Astrocyte (in vitro differentiated cells and primary cell): ENCODE measurements at regions not wholly inside any gene's neighbourhood (a gene's known extent, or its start where the extent isn't known, plus 50 kb on each side); places are given as distances from the start of the nearest gene placed in this dataset.
A peak's percentile ranks its signal among the peaks of the same experiment; 100 is the strongest.

Experiments
- DNase-seq: peaks from one replicate; pipeline ENCODE4 v3.0.0-alpha.2; 2010; ENCODE audit warnings: low read depth
- FAIRE-seq: peaks from 2 replicates; lab custom pipeline; 2011; peaks lifted over from hg19 to GRCh38; lab: Jason Lieb, UNC
- H2AFZ ChIP-seq: 2 replicates; pipeline ENCODE4 v1.6.0; 2012; ENCODE audit warnings: low read depth, low read length, inconsistent platforms
- H3K27ac ChIP-seq: 2 replicates; pipeline ENCODE4 v1.5.1; 2011; ENCODE audit warnings: low read depth, low read length, inconsistent platforms
- H3K27me3 ChIP-seq: 2 replicates; pipeline ENCODE4 v1.6.0; 2011; ENCODE audit warnings: low read length, inconsistent platforms; ENCODE audit not compliant: insufficient read depth
- H3K36me3 ChIP-seq: 2 replicates; pipeline ENCODE4 v1.5.1; 2011; ENCODE audit warnings: low read length, inconsistent platforms; ENCODE audit not compliant: insufficient read depth
- H3K4me1 ChIP-seq: 2 replicates; pipeline ENCODE4 v1.5.1; 2011; ENCODE audit warnings: low read length, inconsistent platforms; ENCODE audit not compliant: insufficient read depth
- H3K4me2 ChIP-seq: 2 replicates; pipeline ENCODE4 v1.6.0; 2012; ENCODE audit warnings: low read length, inconsistent platforms
- H3K4me3 ChIP-seq: 2 replicates; pipeline ENCODE4 v1.5.1; 2011; ENCODE audit warnings: low read depth, mild to moderate bottlenecking, low read length, inconsistent platforms; ENCODE audit not compliant: insufficient read depth
- H3K79me2 ChIP-seq: 2 replicates; pipeline ENCODE4 v1.6.0; 2012; ENCODE audit warnings: mild to moderate bottlenecking, low read length, inconsistent platforms; ENCODE audit not compliant: insufficient read depth
- H3K9ac ChIP-seq: 2 replicates; pipeline ENCODE4 v1.6.0; 2012; ENCODE audit warnings: mild to moderate bottlenecking, low read length, inconsistent platforms
- H3K9me3 ChIP-seq: 2 replicates; pipeline ENCODE4 v1.5.1; 2012; ENCODE audit warnings: low read depth, mild to moderate bottlenecking, low read length, inconsistent platforms; ENCODE audit not compliant: insufficient read depth
- H4K20me1 ChIP-seq: 2 replicates; pipeline ENCODE4 v1.6.0; 2012; ENCODE audit warnings: low read length, inconsistent platforms; ENCODE audit not compliant: insufficient read depth
- H3K27ac Mint-ChIP-seq: one replicate; pipeline ENCODE4 v1.8.0; 2021; ENCODE audit warnings: mild to moderate bottlenecking, mixed read lengths; ENCODE audit not compliant: unreplicated experiment
- H3K27me3 Mint-ChIP-seq: one replicate; pipeline ENCODE4 v1.8.0; 2021; ENCODE audit warnings: low read depth, mixed read lengths; ENCODE audit not compliant: unreplicated experiment
- H3K36me3 Mint-ChIP-seq: one replicate; pipeline ENCODE4 v1.8.0; 2021; ENCODE audit warnings: low read depth, mixed read lengths; ENCODE audit not compliant: unreplicated experiment
- H3K4me1 Mint-ChIP-seq: one replicate; pipeline ENCODE4 v1.8.0; 2021; ENCODE audit warnings: low read depth, mixed read lengths; ENCODE audit not compliant: unreplicated experiment
- H3K4me3 Mint-ChIP-seq: one replicate; pipeline ENCODE4 v1.8.0; 2021; ENCODE audit warnings: mild to moderate bottlenecking, moderate library complexity, mixed read lengths; ENCODE audit not compliant: unreplicated experiment
- H3K9me3 Mint-ChIP-seq: one replicate; pipeline ENCODE4 v1.8.0; 2021; ENCODE audit warnings: mild to moderate bottlenecking, mixed read lengths; ENCODE audit not compliant: unreplicated experiment
- EZH2 ChIP-seq: IDR thresholded peaks from 2 replicates; pipeline ENCODE4 v1.6.1; 2012; ENCODE audit warnings: mild to moderate bottlenecking, low read length, inconsistent platforms; ENCODE audit not compliant: insufficient read depth
- TF ChIP-seq, protein P1 (sequence below): IDR thresholded peaks from 2 replicates; pipeline ENCODE4 v1.5.1; 2011; ENCODE audit warnings: low read depth, mild to moderate bottlenecking, inconsistent platforms, low read length, moderate library complexity; ENCODE audit not compliant: insufficient read depth

DNA sequence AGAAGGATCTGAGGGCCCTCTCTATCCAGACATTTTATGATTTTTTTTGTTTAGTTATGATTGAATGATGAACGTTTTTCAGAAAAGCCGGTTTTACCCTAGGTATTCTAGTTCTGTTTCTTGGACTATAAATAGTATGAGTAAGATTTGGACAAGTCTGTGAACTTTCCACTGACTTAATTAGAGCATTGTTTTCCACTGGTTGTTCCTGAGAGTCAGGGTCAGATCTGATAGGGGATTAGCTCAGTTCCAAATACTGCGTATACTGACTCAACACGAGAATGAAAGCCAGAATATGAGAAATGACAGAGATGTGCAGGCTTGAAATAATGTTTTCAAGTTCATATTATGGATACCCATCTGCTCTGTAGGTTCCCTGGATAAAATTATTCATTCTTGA lies 361.6 kb downstream of the AEBP2 start:
- Histone ChIP-seq H3K4me2 (peak overlapping the region; percentile 49), H3K79me2 (no peaks in the 10 kb centered on the region), H2AFZ (no peak overlapping the region), H3K27ac (peak overlapping the region; percentile 52), H3K9me3 (no peaks in the 10 kb centered on the region), H3K36me3 (no peaks in the 10 kb centered on the region), H3K4me3 (no peak overlapping the region), H3K27me3 (no peaks in the 10 kb centered on the region), H4K20me1 (no peaks in the 10 kb centered on the region), H3K4me1 (peaks cover 22% of the 10 kb centered on the region), H3K9ac (no peak overlapping the region)
- TF ChIP-seq, protein P1, sequence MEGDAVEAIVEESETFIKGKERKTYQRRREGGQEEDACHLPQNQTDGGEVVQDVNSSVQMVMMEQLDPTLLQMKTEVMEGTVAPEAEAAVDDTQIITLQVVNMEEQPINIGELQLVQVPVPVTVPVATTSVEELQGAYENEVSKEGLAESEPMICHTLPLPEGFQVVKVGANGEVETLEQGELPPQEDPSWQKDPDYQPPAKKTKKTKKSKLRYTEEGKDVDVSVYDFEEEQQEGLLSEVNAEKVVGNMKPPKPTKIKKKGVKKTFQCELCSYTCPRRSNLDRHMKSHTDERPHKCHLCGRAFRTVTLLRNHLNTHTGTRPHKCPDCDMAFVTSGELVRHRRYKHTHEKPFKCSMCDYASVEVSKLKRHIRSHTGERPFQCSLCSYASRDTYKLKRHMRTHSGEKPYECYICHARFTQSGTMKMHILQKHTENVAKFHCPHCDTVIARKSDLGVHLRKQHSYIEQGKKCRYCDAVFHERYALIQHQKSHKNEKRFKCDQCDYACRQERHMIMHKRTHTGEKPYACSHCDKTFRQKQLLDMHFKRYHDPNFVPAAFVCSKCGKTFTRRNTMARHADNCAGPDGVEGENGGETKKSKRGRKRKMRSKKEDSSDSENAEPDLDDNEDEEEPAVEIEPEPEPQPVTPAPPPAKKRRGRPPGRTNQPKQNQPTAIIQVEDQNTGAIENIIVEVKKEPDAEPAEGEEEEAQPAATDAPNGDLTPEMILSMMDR: no peak
- TF ChIP-seq EZH2: no peak
- peak; percentile 89 for DNase-seq
- Mint-ChIP-seq H3K27me3 (no peaks in the 10 kb centered on the region), H3K36me3 (no peaks in the 10 kb centered on the region), H3K4me1 (peaks cover 19% of the 10 kb centered on the region), H3K9me3 (no peaks in the 10 kb centered on the region), H3K27ac (no peak overlapping the region), H3K4me3 (no peak overlapping the region)
- FAIRE-seq: no peak

DNA sequence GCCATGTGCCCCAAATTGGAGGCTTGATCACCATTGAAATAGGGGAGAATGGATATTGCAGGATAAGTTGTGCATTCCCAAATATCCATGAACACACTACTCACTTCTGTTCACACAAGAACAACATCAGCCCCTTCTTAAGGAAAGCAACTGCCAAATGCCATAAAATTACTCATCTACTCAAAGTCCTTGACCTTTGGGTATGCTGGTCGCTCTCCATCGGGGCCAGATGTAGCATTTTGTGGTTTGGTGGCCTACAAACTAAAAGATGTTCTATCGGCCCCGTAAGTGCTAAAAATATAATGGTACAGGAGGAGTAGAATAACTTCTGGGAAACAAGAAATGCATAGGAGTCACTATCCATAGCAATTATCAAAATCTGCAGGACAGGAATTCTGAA lies 362.6 kb downstream of the AEBP2 start:
- no peaks in the 10 kb centered on the region for H4K20me1 ChIP-seq
- no peak overlapping the region for H2AFZ ChIP-seq
- TF ChIP-seq, protein P1: no peak
- TF ChIP-seq EZH2: no peak
- H3K27ac ChIP-seq: no peak overlapping the region
- no peak overlapping the region for H3K27ac Mint-ChIP-seq
- no peak for FAIRE-seq
- H3K79me2 ChIP-seq: no peaks in the 10 kb centered on the region
- no peaks in the 10 kb centered on the region for H3K9me3 Mint-ChIP-seq
- no peaks in the 10 kb centered on the region for H3K36me3 ChIP-seq
- H3K9me3 ChIP-seq: no peaks in the 10 kb centered on the region
- H3K4me3 ChIP-seq: no peak overlapping the region
- H3K4me1 ChIP-seq: peaks cover 22% of the 10 kb centered on the region
- H3K4me2 ChIP-seq: peak overlapping the region; percentile 39
- H3K27me3 ChIP-seq: no peaks in the 10 kb centered on the region
- no peak overlapping the region for H3K9ac ChIP-seq
- H3K36me3 Mint-ChIP-seq: peaks cover 5% of the 10 kb centered on the region
- H3K4me3 Mint-ChIP-seq: no peak overlapping the region
- no peaks in the 10 kb centered on the region for H3K27me3 Mint-ChIP-seq
- H3K4me1 Mint-ChIP-seq: peaks cover 19% of the 10 kb centered on the region
- peak; percentile 81 for DNase-seq

DNA sequence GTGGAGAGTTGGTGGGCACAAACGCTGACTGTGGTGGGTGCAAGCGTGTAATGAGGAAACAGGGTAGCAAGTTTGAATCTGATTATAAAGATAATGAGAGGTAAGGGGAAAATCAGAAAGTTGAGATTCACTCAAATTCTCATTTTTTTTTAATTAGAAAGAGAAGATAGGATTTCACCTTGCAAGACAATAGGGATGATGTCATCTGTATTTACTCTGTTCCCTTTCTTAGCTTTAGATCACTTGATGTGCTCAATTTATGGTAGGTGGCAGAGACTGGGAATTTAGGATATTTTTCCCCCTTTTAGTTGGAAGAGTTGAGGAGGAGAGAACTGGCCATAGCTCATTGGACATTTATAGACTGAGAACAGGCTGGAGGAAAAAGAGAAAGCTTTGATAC lies 363.6 kb downstream of the AEBP2 start:
- H3K4me3 ChIP-seq: no peak overlapping the region
- FAIRE-seq (no peak), DNase-seq (no peak)
- Mint-ChIP-seq H3K27me3 (no peaks in the 10 kb centered on the region), H3K4me1 (peaks cover 19% of the 10 kb centered on the region), H3K4me3 (no peak overlapping the region), H3K27ac (no peak overlapping the region), H3K9me3 (no peaks in the 10 kb centered on the region), H3K36me3 (peaks cover 5% of the 10 kb centered on the region)
- TF ChIP-seq, protein P1: no peak
- no peak for TF ChIP-seq EZH2
- no peaks in the 10 kb centered on the region for H3K9me3 ChIP-seq
- no peak overlapping the region for H2AFZ ChIP-seq
- H3K36me3 ChIP-seq: no peaks in the 10 kb centered on the region
- H3K79me2 ChIP-seq: no peaks in the 10 kb centered on the region
- H4K20me1 ChIP-seq: no peaks in the 10 kb centered on the region
- H3K9ac ChIP-seq: no peak overlapping the region
- no peaks in the 10 kb centered on the region for H3K27me3 ChIP-seq
- H3K27ac ChIP-seq: no peak overlapping the region
- H3K4me2 ChIP-seq: no peak overlapping the region
- H3K4me1 ChIP-seq: peaks cover 22% of the 10 kb centered on the region
